ENCODE measurements at regions not wholly inside any gene's neighbourhood (a gene's known extent, or its start where the extent isn't known, plus 50 kb on each side); places are given as distances from the start of the nearest gene placed in this dataset.

DNA sequence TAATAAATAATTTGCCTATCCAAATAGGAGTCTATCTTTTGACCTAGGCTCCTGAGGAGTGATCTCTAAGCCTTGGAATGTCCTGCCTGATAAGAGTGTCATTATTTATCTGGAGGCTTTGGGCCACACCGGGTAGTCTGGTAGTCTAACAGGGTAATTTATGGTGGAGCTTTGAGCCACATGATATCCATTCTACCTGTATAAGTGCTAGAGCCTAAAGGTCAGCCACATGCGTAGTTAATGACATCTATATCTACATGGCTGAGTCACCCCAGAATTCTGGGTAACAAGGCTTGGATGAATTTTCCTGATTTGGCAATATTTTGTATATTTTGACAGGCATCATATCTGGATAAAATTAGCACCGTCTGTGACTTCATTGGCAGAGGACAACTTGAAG is 681.4 kb downstream of the MCTP2 start:
- TF ChIP-seq, protein P1, sequence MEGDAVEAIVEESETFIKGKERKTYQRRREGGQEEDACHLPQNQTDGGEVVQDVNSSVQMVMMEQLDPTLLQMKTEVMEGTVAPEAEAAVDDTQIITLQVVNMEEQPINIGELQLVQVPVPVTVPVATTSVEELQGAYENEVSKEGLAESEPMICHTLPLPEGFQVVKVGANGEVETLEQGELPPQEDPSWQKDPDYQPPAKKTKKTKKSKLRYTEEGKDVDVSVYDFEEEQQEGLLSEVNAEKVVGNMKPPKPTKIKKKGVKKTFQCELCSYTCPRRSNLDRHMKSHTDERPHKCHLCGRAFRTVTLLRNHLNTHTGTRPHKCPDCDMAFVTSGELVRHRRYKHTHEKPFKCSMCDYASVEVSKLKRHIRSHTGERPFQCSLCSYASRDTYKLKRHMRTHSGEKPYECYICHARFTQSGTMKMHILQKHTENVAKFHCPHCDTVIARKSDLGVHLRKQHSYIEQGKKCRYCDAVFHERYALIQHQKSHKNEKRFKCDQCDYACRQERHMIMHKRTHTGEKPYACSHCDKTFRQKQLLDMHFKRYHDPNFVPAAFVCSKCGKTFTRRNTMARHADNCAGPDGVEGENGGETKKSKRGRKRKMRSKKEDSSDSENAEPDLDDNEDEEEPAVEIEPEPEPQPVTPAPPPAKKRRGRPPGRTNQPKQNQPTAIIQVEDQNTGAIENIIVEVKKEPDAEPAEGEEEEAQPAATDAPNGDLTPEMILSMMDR (conservative IDR thresholded peaks at IDR 0.05; ENCODE audit: low read depth in 2 of 2) = no peak
- TF ChIP-seq EZH2 (IDR thresholded peaks at IDR 0.05; ENCODE audit: low read depth, unreplicated experiment) (no peak), EZH2phosphoT487 (IDR thresholded peaks at IDR 0.05; ENCODE audit: unreplicated experiment) (no peak), NANOG (IDR thresholded peaks at IDR 0.05; ENCODE audit: borderline replicate concordance) (no peak), POLR2AphosphoS5 (IDR thresholded peaks at IDR 0.05; ENCODE audit: low read depth) (no peak), CREB1 (CRISPR knock-in tag; IDR thresholded peaks at IDR 0.05; ENCODE audit: low read depth) (no peak), STAT1 (IDR thresholded peaks at IDR 0.05; ENCODE audit: unreplicated experiment) (no peak), ZNF331 (CRISPR knock-in tag; IDR thresholded peaks at IDR 0.05; ENCODE audit: low read depth) (no peak), JUNB (IDR thresholded peaks at IDR 0.05; ENCODE audit: unreplicated experiment) (no peak)
- TF ChIP-seq, protein P2, sequence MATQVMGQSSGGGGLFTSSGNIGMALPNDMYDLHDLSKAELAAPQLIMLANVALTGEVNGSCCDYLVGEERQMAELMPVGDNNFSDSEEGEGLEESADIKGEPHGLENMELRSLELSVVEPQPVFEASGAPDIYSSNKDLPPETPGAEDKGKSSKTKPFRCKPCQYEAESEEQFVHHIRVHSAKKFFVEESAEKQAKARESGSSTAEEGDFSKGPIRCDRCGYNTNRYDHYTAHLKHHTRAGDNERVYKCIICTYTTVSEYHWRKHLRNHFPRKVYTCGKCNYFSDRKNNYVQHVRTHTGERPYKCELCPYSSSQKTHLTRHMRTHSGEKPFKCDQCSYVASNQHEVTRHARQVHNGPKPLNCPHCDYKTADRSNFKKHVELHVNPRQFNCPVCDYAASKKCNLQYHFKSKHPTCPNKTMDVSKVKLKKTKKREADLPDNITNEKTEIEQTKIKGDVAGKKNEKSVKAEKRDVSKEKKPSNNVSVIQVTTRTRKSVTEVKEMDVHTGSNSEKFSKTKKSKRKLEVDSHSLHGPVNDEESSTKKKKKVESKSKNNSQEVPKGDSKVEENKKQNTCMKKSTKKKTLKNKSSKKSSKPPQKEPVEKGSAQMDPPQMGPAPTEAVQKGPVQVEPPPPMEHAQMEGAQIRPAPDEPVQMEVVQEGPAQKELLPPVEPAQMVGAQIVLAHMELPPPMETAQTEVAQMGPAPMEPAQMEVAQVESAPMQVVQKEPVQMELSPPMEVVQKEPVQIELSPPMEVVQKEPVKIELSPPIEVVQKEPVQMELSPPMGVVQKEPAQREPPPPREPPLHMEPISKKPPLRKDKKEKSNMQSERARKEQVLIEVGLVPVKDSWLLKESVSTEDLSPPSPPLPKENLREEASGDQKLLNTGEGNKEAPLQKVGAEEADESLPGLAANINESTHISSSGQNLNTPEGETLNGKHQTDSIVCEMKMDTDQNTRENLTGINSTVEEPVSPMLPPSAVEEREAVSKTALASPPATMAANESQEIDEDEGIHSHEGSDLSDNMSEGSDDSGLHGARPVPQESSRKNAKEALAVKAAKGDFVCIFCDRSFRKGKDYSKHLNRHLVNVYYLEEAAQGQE (IDR thresholded peaks at IDR 0.05; ENCODE audit: unreplicated experiment) = no peak
- TF ChIP-seq, protein P3, sequence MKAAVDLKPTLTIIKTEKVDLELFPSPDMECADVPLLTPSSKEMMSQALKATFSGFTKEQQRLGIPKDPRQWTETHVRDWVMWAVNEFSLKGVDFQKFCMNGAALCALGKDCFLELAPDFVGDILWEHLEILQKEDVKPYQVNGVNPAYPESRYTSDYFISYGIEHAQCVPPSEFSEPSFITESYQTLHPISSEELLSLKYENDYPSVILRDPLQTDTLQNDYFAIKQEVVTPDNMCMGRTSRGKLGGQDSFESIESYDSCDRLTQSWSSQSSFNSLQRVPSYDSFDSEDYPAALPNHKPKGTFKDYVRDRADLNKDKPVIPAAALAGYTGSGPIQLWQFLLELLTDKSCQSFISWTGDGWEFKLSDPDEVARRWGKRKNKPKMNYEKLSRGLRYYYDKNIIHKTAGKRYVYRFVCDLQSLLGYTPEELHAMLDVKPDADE (IDR thresholded peaks at IDR 0.05) = no peak
